Kidney epithelial cell (primary cell): ENCODE measurements at regions not wholly inside any gene's neighbourhood (a gene's known extent, or its start where the extent isn't known, plus 50 kb on each side); places are given as distances from the start of the nearest gene placed in this dataset.

Experiments used
- DNase-seq: peaks from one replicate; pipeline ENCODE4 v3.0.0-alpha.2; 2010; ENCODE audit warnings: low read depth
- H3K27me3 ChIP-seq: 2 replicates; pipeline ENCODE4 v1.6.0; 2011; ENCODE audit warnings: low read length; ENCODE audit not compliant: control insufficient read depth, insufficient read depth
- H3K36me3 ChIP-seq: 2 replicates; pipeline ENCODE4 v1.5.1; 2011; ENCODE audit warnings: low read length; ENCODE audit not compliant: control insufficient read depth, insufficient read depth
- H3K4me3 ChIP-seq: 2 replicates; pipeline ENCODE4 v1.5.1; 2011; ENCODE audit warnings: low read depth, mild to moderate bottlenecking, control low read depth, low read length
- CTCF ChIP-seq: IDR thresholded peaks from 2 replicates; pipeline ENCODE4 v1.5.1; 2011; ENCODE audit warnings: mild to moderate bottlenecking, moderate library complexity, low read length, control low read depth, inconsistent platforms; ENCODE audit not compliant: insufficient read depth, poor library complexity, severe bottlenecking

- Histone ChIP-seq H3K36me3 (no peaks in the 10 kb centered on the region), H3K27me3 (peaks cover 10% of the 10 kb centered on the region), H3K4me3 (no peak overlapping the region)
- no peak for TF ChIP-seq CTCF
- DNase-seq, result no peak
These were observed 181.3 kb upstream of the KCNG1 start for GRCh38 chr20:51204051-51204715.

- Histone ChIP-seq H3K4me3 (no peak overlapping the region), H3K36me3 (no peaks in the 10 kb centered on the region), H3K27me3 (peaks cover 3% of the 10 kb centered on the region)
- no peak for DNase-seq
- TF ChIP-seq CTCF, result no peak
These were observed 179.4 kb upstream of the KCNG1 start for GRCh38 chr20:51202304-51202703.

- TF ChIP-seq CTCF, result no peak
- H3K27me3 ChIP-seq, result peaks cover 3% of the 10 kb centered on the region
- H3K36me3 ChIP-seq, result no peaks in the 10 kb centered on the region
- DNase-seq, result no peak
- no peak overlapping the region for H3K4me3 ChIP-seq
These were observed 177.0 kb upstream of the KCNG1 start for GRCh38 chr20:51199920-51200319.

GRCh38 chr20:51198876-51199523, 176.1 kb upstream of the KCNG1 start:
- no peak for TF ChIP-seq CTCF
- DNase-seq, result no peak
- Histone ChIP-seq H3K36me3 (no peaks in the 10 kb centered on the region), H3K4me3 (no peak overlapping the region), H3K27me3 (peaks cover 3% of the 10 kb centered on the region)

GRCh38 chr20:51198238-51198637, 175.3 kb upstream of the KCNG1 start:
- Histone ChIP-seq H3K27me3 (peaks cover 3% of the 10 kb centered on the region), H3K4me3 (no peak overlapping the region), H3K36me3 (no peaks in the 10 kb centered on the region)
- no peak for DNase-seq
- no peak for TF ChIP-seq CTCF
